ENCODE measurements at regions not wholly inside any gene's neighbourhood (a gene's known extent, or its start where the extent isn't known, plus 50 kb on each side); places are given as distances from the start of the nearest gene placed in this dataset.

- H3K36me3 Mint-ChIP-seq = no peaks in the 10 kb centered on the region
- POLR2A ChIA-PET = no interaction called here
- H3K27ac Mint-ChIP-seq = peak overlapping the region in 1 of 10 donors; percentile 28
- H3K4me3 Mint-ChIP-seq = no peak overlapping the region
- DNase-seq = no peak
- no peaks in the 10 kb centered on the region for H3K9me3 Mint-ChIP-seq
- peaks cover 0 to 2% (median 0%) of the 10 kb centered on the region in 5 donors for H3K27me3 Mint-ChIP-seq
- peaks cover 0 to 34% (median 0%) of the 10 kb centered on the region in 4 donors for H3K4me1 Mint-ChIP-seq
- no peak for ATAC-seq
Observed at GRCh38 chr10:63711867-63712716, 190.9 kb downstream of the REEP3 start.

- Mint-ChIP-seq H3K27ac (peak overlapping the region in 1 of 10 donors; percentile 51), H3K36me3 (no peaks in the 10 kb centered on the region)
- ATAC-seq = no peak
Observed at GRCh38 chr10:63712717-63713115, 191.5 kb downstream of the REEP3 start.

DNA sequence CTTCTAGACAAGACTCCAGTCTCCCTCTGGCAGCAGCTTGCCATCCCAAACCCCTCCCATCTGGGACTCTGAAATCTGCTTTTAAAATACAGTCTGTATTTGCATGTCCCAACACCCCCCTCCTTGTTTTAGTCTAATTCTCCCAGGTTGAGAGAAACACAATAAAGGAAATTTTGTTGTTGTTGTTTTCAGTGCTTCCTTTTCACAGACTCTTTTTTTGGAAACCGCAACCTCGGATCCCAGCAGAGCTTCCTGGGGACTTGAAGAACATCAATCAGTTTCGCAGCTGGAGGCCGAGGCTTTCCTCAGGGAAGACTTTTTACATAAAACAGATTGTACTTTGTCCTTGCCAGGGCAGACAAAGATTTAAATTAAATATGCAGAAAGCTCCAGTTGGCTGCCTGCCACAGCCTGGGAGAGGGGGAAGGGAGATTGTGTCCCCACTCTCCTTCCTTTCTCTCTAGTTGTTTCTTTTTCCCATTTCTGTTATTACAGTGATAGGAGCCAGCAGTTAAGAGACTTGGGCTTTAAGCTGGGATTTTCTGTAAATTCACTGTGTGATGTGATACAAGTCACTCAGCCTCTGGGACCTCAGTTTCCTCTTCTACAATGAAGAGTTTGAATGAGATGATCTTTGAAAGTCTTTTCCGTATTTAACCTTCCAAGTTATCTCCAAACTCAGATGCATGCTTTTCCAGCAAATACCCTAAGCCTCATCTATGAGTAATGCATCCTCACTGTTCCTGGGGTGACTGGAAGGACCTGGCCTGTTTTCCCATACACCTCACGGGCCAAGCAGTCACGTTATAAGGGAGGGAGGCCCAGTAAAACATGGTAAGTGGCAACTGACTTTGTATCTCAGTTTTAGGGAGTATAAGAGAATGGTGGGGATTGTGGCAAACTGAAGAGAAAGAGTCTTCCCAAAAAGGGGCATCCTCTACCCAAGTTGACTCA is 192.3 kb downstream of the REEP3 start:
- no peaks in the 10 kb centered on the region for H3K9me3 Mint-ChIP-seq
- POLR2A ChIA-PET = no interaction called here
- DNase-seq = no peak
- ATAC-seq = no peak
- H3K27me3 Mint-ChIP-seq = peaks cover 0 to 2% (median 0%) of the 10 kb centered on the region in 5 donors
- H3K4me1 Mint-ChIP-seq = peaks cover 0 to 25% (median under 1%) of the 10 kb centered on the region in 4 donors
- no peaks in the 10 kb centered on the region for H3K36me3 Mint-ChIP-seq
- no peak overlapping the region for H3K4me3 Mint-ChIP-seq
- peak overlapping the region in 1 of 10 donors; percentile 0 for H3K27ac Mint-ChIP-seq

More at GRCh38 chr10:63712717-63713115, 191.5 kb downstream of the REEP3 start:
- Mint-ChIP-seq H3K4me3 (no peak overlapping the region), H3K9me3 (no peaks in the 10 kb centered on the region), H3K4me1 (peaks cover 0 to 27% (median 0%) of the 10 kb centered on the region in 4 donors), H3K27me3 (peaks cover 0 to 2% (median 0%) of the 10 kb centered on the region in 5 donors)
- no peak for DNase-seq
- POLR2A ChIA-PET = no interaction called here

DNA sequence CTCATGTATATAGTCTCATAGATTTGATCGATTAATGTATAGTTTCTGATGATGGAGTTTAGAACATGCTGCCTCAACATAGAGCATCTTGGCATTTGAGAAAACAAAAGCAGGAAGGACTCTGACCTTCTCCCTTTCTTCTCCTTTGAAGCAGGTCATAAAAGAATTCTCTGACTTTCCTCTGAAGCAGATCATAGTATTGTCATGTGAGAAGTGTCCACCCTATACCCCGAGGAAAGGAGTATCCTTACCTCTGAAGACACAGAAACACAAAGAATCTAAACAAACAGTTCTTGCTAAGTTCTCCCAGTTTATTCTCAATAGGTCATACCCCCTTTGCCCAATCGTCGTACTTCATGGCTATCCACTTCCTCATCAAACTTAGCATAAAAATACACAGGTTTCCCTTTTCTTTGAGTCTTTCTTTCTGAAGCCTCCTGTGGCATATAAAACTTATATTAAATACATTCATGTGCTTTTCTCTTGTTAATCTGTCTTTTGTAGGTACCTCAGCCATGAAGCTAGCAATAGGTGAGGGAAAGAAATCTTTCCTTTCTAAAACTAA is 194.9 kb downstream of the REEP3 start:
- no peaks in the 10 kb centered on the region for H3K36me3 Mint-ChIP-seq
- H3K27me3 Mint-ChIP-seq = peaks cover 0 to 2% (median 0%) of the 10 kb centered on the region in 5 donors

DNA sequence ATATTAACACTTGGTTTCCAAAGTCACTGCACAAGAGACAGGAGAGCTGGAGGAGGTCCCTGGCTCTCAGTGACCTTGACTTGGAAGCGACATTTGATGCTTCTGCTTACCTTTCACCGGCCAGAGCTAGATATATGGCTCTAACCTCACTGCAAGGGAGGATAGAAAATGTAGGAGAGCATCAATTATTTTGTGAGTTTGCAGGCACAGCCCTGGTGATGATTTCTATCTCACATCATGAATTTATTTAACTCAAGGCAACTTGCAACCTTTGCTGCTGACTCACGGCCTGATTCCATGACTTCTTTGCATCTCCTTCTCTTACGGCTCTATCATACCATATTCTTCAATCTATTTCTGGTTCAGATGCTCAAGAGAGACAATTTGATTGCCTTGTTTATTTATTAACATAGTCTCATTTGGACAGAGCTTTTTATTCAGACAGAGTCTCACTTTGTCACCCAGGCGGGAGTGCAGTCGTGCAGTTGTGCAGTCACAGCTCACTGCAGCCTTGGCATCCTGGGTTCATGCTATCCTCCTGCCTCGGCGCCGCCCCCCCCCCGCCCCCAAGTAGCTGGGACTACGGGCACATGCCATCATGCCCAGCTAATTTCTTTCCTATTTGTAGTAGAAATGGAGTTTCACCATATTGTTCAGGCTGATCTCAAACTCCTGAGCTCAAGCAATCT is 196.0 kb downstream of the REEP3 start:
- no peak overlapping the region for H3K4me3 Mint-ChIP-seq
- no peaks in the 10 kb centered on the region for H3K9me3 Mint-ChIP-seq
- no peak for ATAC-seq
- POLR2A ChIA-PET = no interaction called here
- H3K4me1 Mint-ChIP-seq = peaks cover 2 to 18% (median 5%) of the 10 kb centered on the region in 4 donors
- H3K27ac Mint-ChIP-seq = no peak overlapping the region
- DNase-seq = no peak
- H3K36me3 Mint-ChIP-seq = no peaks in the 10 kb centered on the region
- peaks cover 0 to 4% (median 3%) of the 10 kb centered on the region in 5 donors for H3K27me3 Mint-ChIP-seq

More for the DNA sequence above, 194.9 kb downstream of the REEP3 start:
- POLR2A ChIA-PET = no interaction called here
- no peak for ATAC-seq
- no peaks in the 10 kb centered on the region for H3K9me3 Mint-ChIP-seq
- H3K4me1 Mint-ChIP-seq = peaks cover 2 to 23% (median 5%) of the 10 kb centered on the region in 4 donors
- DNase-seq = no peak
- H3K4me3 Mint-ChIP-seq = no peak overlapping the region
- peak overlapping the region in 1 of 10 donors; percentile 60 for H3K27ac Mint-ChIP-seq

- Mint-ChIP-seq H3K9me3 (no peaks in the 10 kb centered on the region), H3K4me1 (peaks cover 2 to 15% (median 5%) of the 10 kb centered on the region in 4 donors), H3K27me3 (peaks cover 2 to 11% (median 4%) of the 10 kb centered on the region in 5 donors), H3K4me3 (no peak overlapping the region), H3K27ac (peak overlapping the region in 1 of 10 donors; percentile 29), H3K36me3 (no peaks in the 10 kb centered on the region)
- no peak for DNase-seq
- no peak for ATAC-seq
- POLR2A ChIA-PET = no interaction called here
Observed at GRCh38 chr10:63718006-63718405, 196.8 kb downstream of the REEP3 start.

- peaks cover 2 to 12% (median 5%) of the 10 kb centered on the region in 4 donors for H3K4me1 Mint-ChIP-seq
- POLR2A ChIA-PET = no interaction called here
- ATAC-seq (no peak), DNase-seq (no peak)
- H3K27ac Mint-ChIP-seq = peak overlapping the region in 1 of 10 donors; percentile 11
- no peak overlapping the region for H3K4me3 Mint-ChIP-seq
- no peaks in the 10 kb centered on the region for H3K36me3 Mint-ChIP-seq
- peaks cover 2 to 16% (median 5%) of the 10 kb centered on the region in 5 donors for H3K27me3 Mint-ChIP-seq
- no peaks in the 10 kb centered on the region for H3K9me3 Mint-ChIP-seq
Observed at GRCh38 chr10:63718421-63718820, 197.2 kb downstream of the REEP3 start.

GRCh38 chr10:63719226-63719856 is 198.1 kb downstream of the REEP3 start:
- ATAC-seq (no peak), DNase-seq (no peak)
- Mint-ChIP-seq H3K27me3 (peaks cover 3 to 25% (median 8%) of the 10 kb centered on the region in 5 donors), H3K4me1 (peaks cover 2 to 10% (median 5%) of the 10 kb centered on the region in 4 donors), H3K27ac (no peak overlapping the region), H3K9me3 (no peaks in the 10 kb centered on the region), H3K4me3 (no peak overlapping the region), H3K36me3 (no peaks in the 10 kb centered on the region)
- POLR2A ChIA-PET = no interaction called here

DNA sequence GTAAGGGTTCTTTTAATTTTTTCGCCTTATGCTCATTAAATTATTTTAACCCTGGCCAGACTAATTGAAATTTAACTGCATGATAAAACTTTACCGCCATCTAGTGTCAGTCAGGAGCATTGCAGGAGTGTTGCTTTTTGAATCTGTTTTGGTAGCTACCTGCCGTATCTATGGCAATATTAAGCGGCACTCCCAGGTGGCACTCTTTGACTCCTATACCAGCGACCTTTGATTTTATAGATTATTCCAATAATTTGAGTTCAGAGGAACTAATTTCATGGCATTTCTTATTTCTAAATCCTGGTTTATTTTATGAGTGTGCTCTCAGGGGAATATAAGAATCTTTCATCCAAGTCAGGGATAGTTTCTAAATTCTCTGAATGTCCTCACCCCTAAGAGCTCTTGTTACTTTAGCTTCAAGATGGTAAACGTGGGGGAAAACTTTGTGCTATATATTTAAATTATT is 198.9 kb downstream of the REEP3 start:
- peaks cover 2 to 10% (median 5%) of the 10 kb centered on the region in 4 donors for H3K4me1 Mint-ChIP-seq
- peak; percentile 7 to 73 (median 53) for DNase-seq
- H3K9me3 Mint-ChIP-seq = no peaks in the 10 kb centered on the region
- peak; percentile 83 to 88 for ATAC-seq
- H3K36me3 Mint-ChIP-seq = no peaks in the 10 kb centered on the region
- peak overlapping the region in 2 of 10 donors; percentile 7 to 14 for H3K4me3 Mint-ChIP-seq
- peak overlapping the region in 7 of 10 donors; percentile 12 to 83 (median 79) for H3K27ac Mint-ChIP-seq
- H3K27me3 Mint-ChIP-seq = peaks cover 5 to 32% (median 11%) of the 10 kb centered on the region in 5 donors
- POLR2A ChIA-PET = no interaction called here

DNA sequence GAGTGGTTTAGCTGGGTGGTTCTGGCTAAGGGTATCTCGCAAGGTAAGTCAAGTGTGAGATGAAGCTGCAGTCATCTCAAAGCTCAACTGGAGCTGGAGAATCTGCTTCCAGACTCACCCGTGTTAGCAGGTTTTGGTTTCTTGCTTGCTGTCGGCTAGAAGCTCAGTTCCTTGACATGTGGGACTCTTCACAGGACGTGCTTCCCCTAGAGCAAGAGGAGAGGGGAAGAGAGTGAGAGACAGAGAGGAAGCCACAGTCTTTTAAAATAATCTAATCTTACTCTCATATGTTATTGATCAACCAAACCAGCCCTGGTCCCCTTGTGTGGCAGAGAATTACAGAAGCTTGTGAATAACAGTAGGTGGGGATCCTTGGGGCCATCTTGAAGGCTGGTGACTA is 199.5 kb downstream of the REEP3 start:
- Mint-ChIP-seq H3K36me3 (no peaks in the 10 kb centered on the region), H3K27me3 (peaks cover 6 to 38% (median 11%) of the 10 kb centered on the region in 5 donors), H3K4me1 (peaks cover 2 to 10% (median 5%) of the 10 kb centered on the region in 4 donors), H3K27ac (peak overlapping the region in 6 of 10 donors; percentile 12 to 88 (median 81)), H3K4me3 (peak overlapping the region in 2 of 10 donors; percentile 9 to 14), H3K9me3 (peaks cover 0 to 2% (median 0%) of the 10 kb centered on the region in 9 donors)
- POLR2A ChIA-PET = no interaction called here
- peak; percentile 45 to 51 for ATAC-seq
- DNase-seq = peak in 1 of 10 donors; percentile 3

DNA sequence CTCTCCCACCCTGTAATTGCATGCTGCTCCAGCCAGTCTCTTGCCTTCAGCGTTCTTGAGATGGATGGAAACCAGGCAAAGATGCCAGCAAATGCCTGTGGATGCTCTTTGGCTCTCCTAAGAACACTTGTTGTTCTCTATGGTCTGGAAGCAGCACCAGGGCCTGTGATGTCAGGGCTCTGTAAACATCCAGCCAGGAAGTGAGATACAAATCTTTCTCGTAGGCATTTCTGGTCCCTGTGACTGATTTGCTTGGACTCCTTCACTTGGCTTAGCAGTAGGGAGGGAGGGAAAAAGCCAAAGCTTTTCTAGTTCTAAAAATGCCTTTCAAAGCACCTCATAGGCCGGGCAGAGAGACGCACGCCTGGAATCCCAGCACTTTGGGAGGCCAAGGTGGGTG is 201.3 kb downstream of the REEP3 start:
- Mint-ChIP-seq H3K27me3 (peaks cover 13 to 57% (median 28%) of the 10 kb centered on the region in 5 donors), H3K36me3 (no peaks in the 10 kb centered on the region), H3K27ac (no peak overlapping the region), H3K4me1 (peaks cover 2 to 7% (median 5%) of the 10 kb centered on the region in 4 donors), H3K4me3 (no peak overlapping the region), H3K9me3 (peaks cover 0 to 2% (median 0%) of the 10 kb centered on the region in 9 donors)
- no peak for DNase-seq
- ATAC-seq = no peak
- POLR2A ChIA-PET = no interaction called here

Data from naive thymus-derived CD8-positive, alpha-beta T cell (primary cell).